ENCODE measurements at regions not wholly inside any gene's neighbourhood (a gene's known extent, or its start where the extent isn't known, plus 50 kb on each side); places are given as distances from the start of the nearest gene placed in this dataset.
"Not testable (repeated sequence)": the region's sequence is repeated elsewhere in the genome, so short reads cannot be mapped to it uniquely, and the experiment has no call there.

GRCh38 chr2:136693966-136694365 is 71.4 kb upstream of the THSD7B start:
- Histone ChIP-seq H3K27me3 (ENCODE audit: control insufficient read depth, insufficient read depth, low read length) (no peaks in the 10 kb centered on the region), H3K4me3 (ENCODE audit: low read depth, low read length) (no peak overlapping the region), H3K36me3 (ENCODE audit: control insufficient read depth, insufficient read depth, low read length) (no peaks in the 10 kb centered on the region)
- DNase-seq (ENCODE audit: low read depth), result no peak
- TF ChIP-seq CTCF (IDR thresholded peaks at IDR 0.05; ENCODE audit: insufficient read depth, low read length, poor library complexity, severe bottlenecking), result no peak

DNA sequence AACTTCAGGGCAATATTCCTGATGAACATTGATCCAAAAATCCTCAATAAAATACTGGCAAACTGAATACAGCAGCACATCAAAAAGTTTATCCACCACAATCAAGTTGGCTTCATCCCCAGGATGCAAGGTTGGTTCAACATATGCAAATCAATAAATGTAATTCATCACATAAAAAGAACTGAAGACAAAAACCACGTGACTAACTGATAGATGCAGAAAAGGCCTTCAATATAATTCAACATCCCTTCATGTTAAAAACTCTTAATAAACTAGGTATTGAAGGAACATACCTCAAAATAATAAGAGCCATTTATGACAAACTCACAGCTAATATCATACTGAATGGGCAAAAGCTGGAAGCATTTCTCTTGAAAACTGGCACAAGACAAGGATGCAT is 85.3 kb upstream of the THSD7B start:
- not testable (repeated sequence) for H3K4me3 ChIP-seq (ENCODE audit: low read depth, low read length); H3K27me3 ChIP-seq (ENCODE audit: control insufficient read depth, insufficient read depth, low read length); H3K36me3 ChIP-seq (ENCODE audit: control insufficient read depth, insufficient read depth, low read length); DNase-seq (ENCODE audit: low read depth)

DNA sequence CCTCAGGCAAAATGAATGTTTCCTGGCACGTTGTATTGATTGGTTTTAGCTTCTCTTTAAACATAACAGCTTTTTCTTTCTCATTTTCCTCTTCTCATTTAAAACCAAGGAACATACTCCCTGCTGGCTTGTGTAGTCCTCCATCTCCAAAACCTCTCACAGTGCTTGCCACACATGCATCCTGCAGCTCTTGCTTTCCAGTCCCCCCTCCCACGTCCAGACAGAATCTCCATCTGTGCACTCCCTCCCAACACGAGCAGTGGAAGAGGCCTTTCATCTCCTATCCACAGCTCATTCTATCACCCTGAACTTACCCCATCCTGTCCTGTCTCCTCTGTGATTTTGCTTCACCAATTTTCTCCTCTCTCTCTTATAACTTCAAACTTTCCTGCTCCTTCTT is 99.6 kb upstream of the THSD7B start:
- no peak for DNase-seq (ENCODE audit: low read depth)
- Histone ChIP-seq H3K36me3 (ENCODE audit: control insufficient read depth, insufficient read depth, low read length) (no peaks in the 10 kb centered on the region), H3K4me3 (ENCODE audit: low read depth, low read length) (no peak overlapping the region), H3K27me3 (ENCODE audit: control insufficient read depth, insufficient read depth, low read length) (no peaks in the 10 kb centered on the region)
- TF ChIP-seq CTCF (IDR thresholded peaks at IDR 0.05; ENCODE audit: insufficient read depth, low read length, poor library complexity, severe bottlenecking), result no peak

GRCh38 chr2:136664713-136665405 is 100.5 kb upstream of the THSD7B start:
- H3K27me3 ChIP-seq (ENCODE audit: control insufficient read depth, insufficient read depth, low read length), result no peaks in the 10 kb centered on the region
- H3K36me3 ChIP-seq (ENCODE audit: control insufficient read depth, insufficient read depth, low read length), result no peaks in the 10 kb centered on the region
- no peak for DNase-seq (ENCODE audit: low read depth)
- no peak overlapping the region for H3K4me3 ChIP-seq (ENCODE audit: low read depth, low read length)
- TF ChIP-seq CTCF (IDR thresholded peaks at IDR 0.05; ENCODE audit: insufficient read depth, low read length, poor library complexity, severe bottlenecking), result no peak

DNA sequence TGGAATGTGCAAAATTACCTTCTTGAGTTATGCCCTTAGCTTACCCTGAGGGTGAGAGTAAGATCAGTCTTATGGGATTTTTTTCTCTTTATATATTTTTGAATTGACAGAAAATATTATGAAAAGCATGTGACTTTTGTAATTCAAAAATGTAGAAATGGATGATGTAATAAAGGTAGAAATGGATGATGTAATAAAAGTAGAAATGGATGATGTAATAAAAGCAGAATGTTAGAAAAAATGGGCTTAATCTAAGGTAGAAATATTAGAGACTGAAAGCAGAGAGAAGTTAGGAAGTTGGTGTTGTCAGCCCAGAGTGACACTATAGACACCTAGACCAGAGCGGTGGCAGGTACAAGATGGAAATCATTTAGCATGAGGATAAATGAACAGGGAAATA is 107.1 kb upstream of the THSD7B start:
- Histone ChIP-seq H3K36me3 (ENCODE audit: control insufficient read depth, insufficient read depth, low read length) (no peaks in the 10 kb centered on the region), H3K27me3 (ENCODE audit: control insufficient read depth, insufficient read depth, low read length) (no peaks in the 10 kb centered on the region), H3K4me3 (ENCODE audit: low read depth, low read length) (no peak overlapping the region)
- DNase-seq (ENCODE audit: low read depth), result no peak
- TF ChIP-seq CTCF (IDR thresholded peaks at IDR 0.05; ENCODE audit: insufficient read depth, low read length, poor library complexity, severe bottlenecking), result no peak

DNA sequence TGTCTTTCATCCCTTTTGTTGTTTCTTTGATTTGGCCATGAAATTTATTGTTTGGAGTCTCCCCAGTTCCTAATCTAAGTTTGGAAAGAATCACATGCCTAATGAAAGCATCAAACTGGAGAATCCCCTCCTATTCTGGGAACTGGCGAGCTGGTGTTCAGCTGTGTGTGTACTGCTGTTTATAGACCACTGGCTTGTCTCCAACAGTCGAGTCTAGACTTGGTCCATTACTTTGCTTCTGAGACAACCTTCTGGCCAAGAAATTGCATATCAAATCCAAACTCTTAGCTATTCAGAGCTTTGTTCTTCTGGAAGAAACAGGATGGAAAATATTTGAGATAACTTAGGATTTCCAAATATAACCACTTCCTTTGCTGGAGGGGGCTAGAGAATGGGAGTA is 111.5 kb upstream of the THSD7B start:
- no peak overlapping the region for H3K4me3 ChIP-seq (ENCODE audit: low read depth, low read length)
- TF ChIP-seq CTCF (IDR thresholded peaks at IDR 0.05; ENCODE audit: insufficient read depth, low read length, poor library complexity, severe bottlenecking), result no peak
- H3K27me3 ChIP-seq (ENCODE audit: control insufficient read depth, insufficient read depth, low read length), result no peaks in the 10 kb centered on the region
- DNase-seq (ENCODE audit: low read depth), result no peak
- H3K36me3 ChIP-seq (ENCODE audit: control insufficient read depth, insufficient read depth, low read length), result no peaks in the 10 kb centered on the region

All from kidney epithelial cell (primary cell).